Spleen (tissue), 11 donors: ENCODE measurements at regions not wholly inside any gene's neighbourhood (a gene's known extent, or its start where the extent isn't known, plus 50 kb on each side); places are given as distances from the start of the nearest gene placed in this dataset.

Source experiments
- DNase-seq: peaks from one replicate; pipeline ENCODE4 v3.0.0-alpha.2; 2020
- H3K27ac ChIP-seq, 8 donors: fragments of 200-600 bp; sonication (generic) in 7 of 8; 1 replicate in 4 of 8; 2 replicates in 4 of 8; pipeline versions ENCODE4 v1.5.0 to v1.8.0; 2016 to 2021; ENCODE audit warnings: inconsistent platforms in 4 of 8, mild to moderate bottlenecking in 4 of 8, moderate library complexity in 1 of 8
- H3K27me3 ChIP-seq, 7 donors: fragments of 200-600 bp; sonication (generic) in 6 of 7; replicated peaks in 1 of 7; 1 replicate in 4 of 7; 2 replicates in 3 of 7; pipeline versions ENCODE4 v1.5.0 to v1.8.0; 2016 to 2021; ENCODE audit warnings: inconsistent platforms in 3 of 7, mild to moderate bottlenecking in 1 of 7
- H3K36me3 ChIP-seq, 6 donors: fragments of 200-600 bp; sonication (generic) in 5 of 6; 1 replicate in 4 of 6; 2 replicates in 2 of 6; pipeline versions ENCODE4 v1.5.0 to v1.8.0; 2016 to 2021; ENCODE audit warnings: inconsistent platforms in 2 of 6
- H3K4me1 ChIP-seq, 6 donors: fragments of 200-600 bp; sonication (generic) in 5 of 6; 1 replicate in 3 of 6; 2 replicates in 3 of 6; pipeline versions ENCODE4 v1.5.0 to v1.8.0; 2016 to 2021; ENCODE audit warnings: inconsistent platforms in 3 of 6
- H3K4me3 ChIP-seq, 8 donors: fragments of 200-600 bp; sonication (generic) in 7 of 8; 1 replicate in 4 of 8; 2 replicates in 4 of 8; pipeline versions ENCODE4 v1.5.0 to v1.8.0; 2016 to 2021; ENCODE audit warnings: inconsistent platforms in 4 of 8, mild to moderate bottlenecking in 4 of 8, moderate library complexity in 2 of 8
- H3K9me3 ChIP-seq, 8 donors: fragments of 200-600 bp; sonication (generic) in 7 of 8; 1 replicate in 4 of 8; 2 replicates in 4 of 8; pipeline versions ENCODE4 v1.5.0 to v1.8.0; 2016 to 2021; ENCODE audit warnings: inconsistent platforms in 4 of 8
- CTCF ChIP-seq, 11 experiments: fragments of 200-600 bp in 7 of 11; fragments of 450-650 bp in 4 of 11; sonication (generic) in 4 of 11; IDR thresholded peaks in 8 of 11; conservative IDR thresholded peaks in 3 of 11; 1 replicate in 7 of 11; 2 replicates in 4 of 11; pipeline versions ENCODE4 v1.4.0 to v1.8.0; 2016 to 2021; ENCODE audit warnings: antibody characterized with exemption in 11 of 11, inconsistent platforms in 4 of 11, mild to moderate bottlenecking in 1 of 11
- POLR2A ChIP-seq, 3 donors: fragments of 450-650 bp; IDR thresholded peaks; one replicate each; pipeline ENCODE4 v1.5.1; 2017; ENCODE audit warnings: antibody characterized with exemption in 3 of 3, mild to moderate bottlenecking in 1 of 3
- POLR2AphosphoS5 ChIP-seq, 3 donors: sonication (generic); formaldehyde crosslinking; IDR thresholded peaks; one replicate each; pipeline ENCODE4 v1.5.1; 2017; ENCODE audit warnings: antibody characterized with exemption in 3 of 3
- WGBS, 5 donors: extraction: QIAGEN DNeasy Blood & Tissue Kit in 3 of 5; methylation state at CpG; one replicate each; pipeline versions ENCODE4 v1.1.5 to v1.1.7; 2013 to 2018; 5-methylcytosine and 5-hydroxymethylcytosine counted together
- intact Hi-C: fragments of 100-400 bp; cut with DNase I; formaldehyde crosslinking; loops from one replicate; pipeline ENCODE4 v1.15.0; 2023; ENCODE audit warnings: low total_unique reads
- donor health status: healthy with polysubstance abuse.
- donor health status: DM: no; HTN: no; CAD: no; lungs with moderate emphysema.
- donor health status: DM: no; HTN: no; CAD: no.
- donor health status: Bipolar disorder and iron deficiency.
- donor health status: healthy.
- donor health status: DM: no; HTN: no; CAD: no.
- donor health status: DM: yes; HTN: yes; CAD: no.

- intact Hi-C loops: no loop called here
- Histone ChIP-seq H3K27ac (no peak overlapping the region), H3K9me3 (peaks cover 0 to 5% (median 0%) of the 10 kb centered on the region in 8 donors), H3K36me3 (no peaks in the 10 kb centered on the region), H3K4me3 (no peak overlapping the region), H3K27me3 (no peaks in the 10 kb centered on the region), H3K4me1 (no peaks in the 10 kb centered on the region)
- 66 to 77% (median 71%) methylated on average over 3 of the region's 3 CpGs for WGBS, 5 donors
- DNase-seq: no peak
- TF ChIP-seq POLR2AphosphoS5 (IDR thresholded peaks at IDR 0.05) (no peak), POLR2A (IDR thresholded peaks at IDR 0.05) (no peak), CTCF (IDR thresholded peaks at IDR 0.05 in 8 of 11, conservative IDR thresholded peaks at IDR 0.05 in 3 of 11) (no peak)
Measured at GRCh38 chr2:107591561-107592279, 235.0 kb upstream of the RGPD4 start.

GRCh38 chr2:107592280-107592624, 234.4 kb upstream of the RGPD4 start:
- intact Hi-C loops: no loop called here
- TF ChIP-seq CTCF (IDR thresholded peaks at IDR 0.05 in 8 of 11, conservative IDR thresholded peaks at IDR 0.05 in 3 of 11): no peak
- TF ChIP-seq POLR2AphosphoS5 (IDR thresholded peaks at IDR 0.05): no peak
- TF ChIP-seq POLR2A (IDR thresholded peaks at IDR 0.05): no peak
- Histone ChIP-seq H3K27ac (no peak overlapping the region), H3K4me1 (no peaks in the 10 kb centered on the region), H3K27me3 (no peaks in the 10 kb centered on the region), H3K4me3 (no peak overlapping the region), H3K9me3 (peaks cover 0 to 5% (median 0%) of the 10 kb centered on the region in 8 donors), H3K36me3 (no peaks in the 10 kb centered on the region)
- WGBS, 5 donors: 8 to 19% (median 13%) methylated on average over 4 of the region's 4 CpGs
- no peak for DNase-seq

- no peak for DNase-seq
- H3K27me3 ChIP-seq: no peaks in the 10 kb centered on the region
- 84 to 90% (median 86%) methylated on average over 5 of the region's 5 CpGs for WGBS, 5 donors
- intact Hi-C loops: no loop called here
- TF ChIP-seq POLR2A (IDR thresholded peaks at IDR 0.05): no peak
- no peak for TF ChIP-seq CTCF (IDR thresholded peaks at IDR 0.05 in 8 of 11, conservative IDR thresholded peaks at IDR 0.05 in 3 of 11)
- no peak for TF ChIP-seq POLR2AphosphoS5 (IDR thresholded peaks at IDR 0.05)
- H3K27ac ChIP-seq: no peak overlapping the region
- no peaks in the 10 kb centered on the region for H3K4me1 ChIP-seq
- no peak overlapping the region for H3K4me3 ChIP-seq
- no peaks in the 10 kb centered on the region for H3K36me3 ChIP-seq
- H3K9me3 ChIP-seq: peaks cover 0 to 5% (median 0%) of the 10 kb centered on the region in 8 donors
Measured at GRCh38 chr2:107595285-107595684, 231.4 kb upstream of the RGPD4 start.

- no peak for TF ChIP-seq CTCF (IDR thresholded peaks at IDR 0.05 in 8 of 11, conservative IDR thresholded peaks at IDR 0.05 in 3 of 11)
- TF ChIP-seq POLR2AphosphoS5 (IDR thresholded peaks at IDR 0.05): no peak
- no peak for TF ChIP-seq POLR2A (IDR thresholded peaks at IDR 0.05)
- Histone ChIP-seq H3K4me1 (no peaks in the 10 kb centered on the region), H3K36me3 (no peaks in the 10 kb centered on the region), H3K9me3 (peaks cover 0 to 5% (median 0%) of the 10 kb centered on the region in 8 donors), H3K27me3 (no peaks in the 10 kb centered on the region), H3K27ac (no peak overlapping the region), H3K4me3 (no peak overlapping the region)
- intact Hi-C loops: no loop called here
- WGBS, 5 donors: 57 to 67% (median 61%) methylated on average over 4 of the region's 4 CpGs
- no peak for DNase-seq
Measured at GRCh38 chr2:107595749-107596148, 230.9 kb upstream of the RGPD4 start.
